ENCODE measurements at regions not wholly inside any gene's neighbourhood (a gene's known extent, or its start where the extent isn't known, plus 50 kb on each side); places are given as distances from the start of the nearest gene placed in this dataset.

- TF ChIP-seq REST (IDR thresholded peaks at IDR 0.05; ENCODE audit: low read depth) (no peak), TCF7L2 (IDR thresholded peaks at IDR 0.05; ENCODE audit: borderline replicate concordance, extremely low read depth, insufficient read depth, insufficient read length) (no peak), CBX3 (IDR thresholded peaks at IDR 0.05; ENCODE audit: low read depth) (no peak), SIN3A (IDR thresholded peaks at IDR 0.05; ENCODE audit: low read depth) (no peak), EZH2 (IDR thresholded peaks at IDR 0.05) (no peak)
Observed at GRCh38 chr3:150174179-150174578, 203.5 kb upstream of the PFN2 start (continued).

DNA sequence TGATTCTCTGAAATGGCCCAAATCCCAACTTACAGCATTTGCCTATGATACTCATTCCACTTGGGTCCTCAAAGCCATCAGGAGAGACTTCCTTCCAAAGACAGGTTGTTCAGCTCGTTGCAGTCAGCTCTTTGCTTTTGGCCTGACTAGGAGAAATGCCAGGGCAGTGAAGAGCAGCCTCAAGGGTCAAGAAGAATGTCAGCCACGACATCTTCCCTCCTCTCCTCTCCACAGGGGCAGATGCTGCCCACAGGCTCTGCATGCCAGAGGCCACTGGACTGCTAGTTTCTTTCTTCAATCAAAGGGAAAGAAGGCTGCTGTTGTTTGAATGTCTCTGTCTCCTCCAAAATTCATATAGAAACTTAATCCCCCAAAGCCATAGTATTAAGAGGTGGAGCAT, 201.7 kb upstream of the PFN2 start:
- no peak overlapping the region for H2AFZ ChIP-seq (ENCODE audit: low read depth, low read length, poor library complexity, severe bottlenecking)
- RAD21 ChIA-PET (ENCODE audit: low non-redundant PET in 1 of 2, low total read pairs in 2 of 2, uncharacterized antibody in 2 of 2, unreplicated experiment in 2 of 2) = no interaction called here
- no peak overlapping the region for H3K27ac ChIP-seq (ENCODE audit: low read depth, low read length)
- no peak overlapping the region for H3K4me2 ChIP-seq (ENCODE audit: low read length)
- no peak for TF ChIP-seq RAD21 (IDR thresholded peaks at IDR 0.05; ENCODE audit: low read depth)
- H3K79me2 ChIP-seq (ENCODE audit: insufficient read depth, low read length) = no peaks in the 10 kb centered on the region
- H3K4me1 ChIP-seq (ENCODE audit: control insufficient read depth in 1 of 2, insufficient read depth in 2 of 2, low read length in 2 of 2) = peaks cover 0 to 3% of the 10 kb centered on the region in 2 experiments; a peak in 1 of 4 replicates
- no peaks in the 10 kb centered on the region for H3K9me2 ChIP-seq (ENCODE audit: insufficient read depth)
- H3K9ac ChIP-seq (ENCODE audit: low read length) = no peak overlapping the region
- CTCF ChIA-PET = no interaction called here
- POLR2A ChIA-PET = no interaction called here
- no peaks in the 10 kb centered on the region for H3K27me3 ChIP-seq (ENCODE audit: insufficient read depth, low read length)
- no peaks in the 10 kb centered on the region for H3K9me3 ChIP-seq (ENCODE audit: control insufficient read depth in 1 of 2, insufficient read depth in 1 of 2, low read depth in 1 of 2, low read length in 2 of 2)
- H3K36me3 ChIP-seq (ENCODE audit: control insufficient read depth in 1 of 2, insufficient read depth in 2 of 2, low read length in 2 of 2) = no peaks in the 10 kb centered on the region
- BruUV-seq (replicated peaks) = no TSS peak
- H4K20me1 ChIP-seq (ENCODE audit: insufficient read depth) = no peaks in the 10 kb centered on the region
- no peak overlapping the region for H3K4me3 ChIP-seq (replicated peaks in 1 of 2; ENCODE audit: low read depth in 1 of 2, low read length in 2 of 2)
- intact Hi-C loops (cut with micrococcal nuclease) = no loop called here
- DNase-seq (ENCODE audit: low read depth, low spot score) (no peak), ATAC-seq (no peak)

Data from HCT116 (cell line).